GM12874 (cell line): ENCODE measurements at regions not wholly inside any gene's neighbourhood (a gene's known extent, or its start where the extent isn't known, plus 50 kb on each side); places are given as distances from the start of the nearest gene placed in this dataset.

Source experiments
- CTCF ChIP-seq: IDR thresholded peaks from 2 replicates; pipeline ENCODE4 v1.5.1; 2011; ENCODE audit warnings: low read depth, mild to moderate bottlenecking, control low read depth, low read length, moderate library complexity; ENCODE audit not compliant: insufficient read depth

- no peak for TF ChIP-seq CTCF
Measured at GRCh38 chr4:165548702-165549101, 169.9 kb downstream of the CPE start.

DNA sequence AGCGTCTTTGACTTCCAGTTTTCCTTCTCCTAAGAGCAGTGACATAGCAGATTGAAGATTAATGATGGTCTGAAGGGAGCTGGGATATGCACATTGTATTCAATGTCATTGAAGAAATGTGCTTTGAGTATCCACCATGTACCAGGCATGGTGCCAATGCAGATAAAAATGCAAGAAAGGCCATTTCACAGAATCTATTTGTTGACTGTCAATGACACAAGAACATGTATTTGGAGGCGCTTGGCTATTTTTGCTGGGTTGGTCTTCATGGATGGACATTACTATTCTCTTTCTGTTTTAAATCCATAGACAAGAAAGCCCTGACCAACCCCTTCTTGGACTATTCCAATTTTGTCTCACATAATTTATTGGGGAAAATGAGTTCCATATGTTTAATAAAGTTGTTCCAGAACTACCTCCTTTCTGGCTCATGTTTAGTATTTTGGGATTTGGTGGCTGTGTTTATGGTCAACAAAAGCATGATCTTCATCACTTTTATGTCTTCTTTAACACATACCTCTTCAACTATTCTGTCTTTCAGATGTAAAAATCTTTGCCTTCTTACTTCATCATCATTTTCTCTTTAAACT is 174.5 kb downstream of the CPE start:
- TF ChIP-seq CTCF = no peak

GRCh38 chr4:165555302-165555701 is 176.5 kb downstream of the CPE start:
- no peak for TF ChIP-seq CTCF

GRCh38 chr4:165556383-165556782 is 177.6 kb downstream of the CPE start:
- no peak for TF ChIP-seq CTCF

GRCh38 chr4:165560941-165561340 is 182.1 kb downstream of the CPE start:
- no peak for TF ChIP-seq CTCF

DNA sequence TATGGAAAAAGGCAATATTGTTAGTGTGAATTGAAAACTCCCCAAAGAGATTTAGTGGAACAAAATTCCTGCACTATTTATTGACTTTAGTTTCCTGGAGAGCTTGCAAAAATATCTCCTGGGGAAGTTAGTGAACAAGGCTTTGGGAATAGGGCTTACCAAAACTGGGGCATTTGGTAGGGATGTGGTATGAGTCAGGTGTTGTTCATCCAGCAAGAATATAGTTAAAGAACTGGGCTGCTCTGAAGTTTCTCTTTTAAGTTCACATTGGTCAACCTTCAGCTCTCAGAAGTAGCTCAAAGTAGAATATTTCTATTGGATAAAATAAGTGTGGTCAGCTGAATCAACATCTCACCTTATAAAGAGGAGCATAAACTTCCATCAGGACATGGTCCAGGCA is 185.0 kb downstream of the CPE start:
- no peak for TF ChIP-seq CTCF

DNA sequence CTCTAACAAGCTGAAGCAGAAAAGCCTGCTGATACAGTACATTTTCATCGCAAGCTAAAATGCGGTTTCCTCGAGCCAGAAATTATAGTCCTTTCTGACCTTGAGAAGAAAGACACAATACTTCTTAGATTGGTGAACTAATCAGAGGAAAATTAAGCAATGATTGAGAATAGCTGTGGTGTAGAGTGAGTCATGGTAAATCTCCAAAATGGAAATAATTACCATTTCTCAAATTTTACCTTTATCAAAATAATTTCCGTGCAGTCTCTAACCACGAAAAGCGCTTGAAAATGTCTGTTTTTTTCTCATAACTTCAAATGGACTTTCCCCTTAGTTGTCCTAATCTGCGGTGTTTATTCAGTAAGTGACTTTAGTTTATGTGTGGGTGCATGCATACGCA is 190.2 kb downstream of the CPE start:
- no peak for TF ChIP-seq CTCF
